H1 (cell line): ENCODE measurements at regions not wholly inside any gene's neighbourhood (a gene's known extent, or its start where the extent isn't known, plus 50 kb on each side); places are given as distances from the start of the nearest gene placed in this dataset.

Experiments used
- CHD1 ChIP-seq: IDR thresholded peaks from 2 replicates; pipeline ENCODE4 v1.6.1; 2012; ENCODE audit warnings: low read depth, low read length, improper control_type of control experiment
- CTBP2 ChIP-seq: IDR thresholded peaks from 2 replicates; pipeline ENCODE4 v1.7.0; 2011; ENCODE audit warnings: borderline replicate concordance, mild to moderate bottlenecking, moderate library complexity, mixed read lengths, low read length; ENCODE audit not compliant: insufficient read depth, insufficient read length
- EZH2 ChIP-seq: fragments of 200-600 bp; sonication (generic); IDR thresholded peaks from 2 replicates; pipeline ENCODE4 v1.7.1; 2012; ENCODE audit warnings: low read depth, mild to moderate bottlenecking, moderate library complexity, low read length, inconsistent platforms; ENCODE audit not compliant: severe bottlenecking
- JUND ChIP-seq: IDR thresholded peaks from 2 replicates; pipeline ENCODE4 v1.6.1; 2011; ENCODE audit warnings: mild to moderate bottlenecking, improper control_type of control experiment, low read length
- SP1 ChIP-seq: IDR thresholded peaks from 2 replicates; pipeline ENCODE4 v1.6.1; 2011; ENCODE audit warnings: low read depth, low read length
- TEAD4 ChIP-seq: IDR thresholded peaks from 2 replicates; pipeline ENCODE4 v1.6.1; 2012; ENCODE audit warnings: low read depth, low read length, inconsistent platforms, mixed read lengths
- TF ChIP-seq, protein P1 (sequence below), 3 experiments: IDR thresholded peaks; 1 replicate in 2 of 3; 2 replicates in 1 of 3; pipeline versions ENCODE4 v1.5.1 to v1.6.1; 2011; ENCODE audit warnings: low read length in 3 of 3, mild to moderate bottlenecking in 3 of 3, inconsistent platforms in 2 of 3, low read depth in 1 of 3, moderate library complexity in 1 of 3; ENCODE audit not compliant: insufficient read depth in 1 of 3; ENCODE audit errors: control extremely low read depth in 1 of 3

DNA sequence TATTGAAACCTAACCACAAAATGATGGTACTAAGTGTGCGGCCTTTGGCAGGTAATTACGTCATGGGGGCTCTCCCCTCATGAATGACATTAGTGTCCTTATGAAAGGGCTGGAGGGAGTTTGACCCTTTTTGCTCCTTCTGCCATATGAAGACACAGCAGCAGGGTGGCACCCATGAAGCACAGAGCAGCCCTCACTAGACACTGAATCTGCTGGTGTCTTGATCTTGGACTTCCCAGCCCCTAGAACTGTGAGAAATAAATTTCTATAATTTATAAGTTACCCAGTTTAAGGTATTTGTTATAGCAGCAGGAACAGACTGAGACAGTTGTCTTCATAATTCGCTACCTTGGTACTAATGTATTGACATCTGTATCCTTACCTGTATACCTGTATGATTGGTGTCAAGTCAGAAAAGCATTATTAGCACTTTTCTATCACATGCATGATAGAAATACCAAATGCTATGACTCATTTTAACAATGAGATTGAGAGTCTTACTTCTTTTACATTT lies 80.4 kb downstream of the GCNT4 start:
- TF ChIP-seq JUND = no peak
- TF ChIP-seq TEAD4 = no peak
- TF ChIP-seq SP1 = no peak
- TF ChIP-seq CTBP2 = no peak
- no peak for TF ChIP-seq CHD1
- TF ChIP-seq, protein P1, sequence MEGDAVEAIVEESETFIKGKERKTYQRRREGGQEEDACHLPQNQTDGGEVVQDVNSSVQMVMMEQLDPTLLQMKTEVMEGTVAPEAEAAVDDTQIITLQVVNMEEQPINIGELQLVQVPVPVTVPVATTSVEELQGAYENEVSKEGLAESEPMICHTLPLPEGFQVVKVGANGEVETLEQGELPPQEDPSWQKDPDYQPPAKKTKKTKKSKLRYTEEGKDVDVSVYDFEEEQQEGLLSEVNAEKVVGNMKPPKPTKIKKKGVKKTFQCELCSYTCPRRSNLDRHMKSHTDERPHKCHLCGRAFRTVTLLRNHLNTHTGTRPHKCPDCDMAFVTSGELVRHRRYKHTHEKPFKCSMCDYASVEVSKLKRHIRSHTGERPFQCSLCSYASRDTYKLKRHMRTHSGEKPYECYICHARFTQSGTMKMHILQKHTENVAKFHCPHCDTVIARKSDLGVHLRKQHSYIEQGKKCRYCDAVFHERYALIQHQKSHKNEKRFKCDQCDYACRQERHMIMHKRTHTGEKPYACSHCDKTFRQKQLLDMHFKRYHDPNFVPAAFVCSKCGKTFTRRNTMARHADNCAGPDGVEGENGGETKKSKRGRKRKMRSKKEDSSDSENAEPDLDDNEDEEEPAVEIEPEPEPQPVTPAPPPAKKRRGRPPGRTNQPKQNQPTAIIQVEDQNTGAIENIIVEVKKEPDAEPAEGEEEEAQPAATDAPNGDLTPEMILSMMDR (IDR thresholded peaks at IDR 0.05; ENCODE audit: control extremely low read depth in 1 of 3, insufficient read depth in 1 of 3, low read depth in 1 of 3, low read length in 3 of 3) = no peak
- TF ChIP-seq EZH2 = no peak
